CD14-positive monocyte (primary cell): ENCODE measurements at regions not wholly inside any gene's neighbourhood (a gene's known extent, or its start where the extent isn't known, plus 50 kb on each side); places are given as distances from the start of the nearest gene placed in this dataset.

Experiments used
- DNase-seq, 3 donors: peaks; one replicate each; pipeline ENCODE4 v3.0.0-alpha.2; 2011 to 2022
- H2AFZ ChIP-seq: 2 replicates; pipeline ENCODE4 v1.6.0; 2012; ENCODE audit warnings: mild to moderate bottlenecking, low read depth, low read length, inconsistent platforms; ENCODE audit not compliant: insufficient read depth, poor library complexity, severe bottlenecking
- H3K27ac ChIP-seq, 2 donors: 1 replicate in 1 of 2; 2 replicates in 1 of 2; pipeline ENCODE4 v1.5.1; 2012 to 2013; ENCODE audit warnings: low read length in 2 of 2, control low read depth in 1 of 2, inconsistent platforms in 1 of 2, low read depth in 1 of 2, mild to moderate bottlenecking in 1 of 2
- H3K27me3 ChIP-seq, 2 donors: one replicate each; pipeline versions ENCODE4 v1.6.0 to v1.6.1; 2011 to 2013; ENCODE audit warnings: low read length in 2 of 2; ENCODE audit not compliant: control insufficient read depth in 2 of 2, insufficient read depth in 2 of 2
- H3K36me3 ChIP-seq, 2 donors: replicated peaks in 1 of 2; 1 replicate in 1 of 2; 2 replicates in 1 of 2; pipeline versions ENCODE4 v1.5.1 to v1.6.1; 2012 to 2013; ENCODE audit warnings: low read length in 2 of 2, control low read depth in 1 of 2, inconsistent platforms in 1 of 2, mild to moderate bottlenecking in 1 of 2; ENCODE audit not compliant: insufficient read depth in 2 of 2, control insufficient read depth in 1 of 2
- H3K4me1 ChIP-seq, 2 donors: 1 replicate in 1 of 2; 2 replicates in 1 of 2; pipeline versions ENCODE4 v1.5.1 to v1.6.1; 2012 to 2013; ENCODE audit warnings: low read length in 2 of 2, control low read depth in 1 of 2, inconsistent platforms in 1 of 2, mild to moderate bottlenecking in 1 of 2, moderate library complexity in 1 of 2; ENCODE audit not compliant: insufficient read depth in 2 of 2, control insufficient read depth in 1 of 2
- H3K4me2 ChIP-seq: replicated peaks from 2 replicates; pipeline ENCODE3; 2012; ENCODE audit warnings: low read length, moderate library complexity, mild to moderate bottlenecking; ENCODE audit not compliant: poor library complexity, severe bottlenecking; ENCODE audit errors: extremely low read depth
- H3K4me3 ChIP-seq, 3 experiments: fragments of 200-600 bp in 1 of 3; sonication (generic) in 1 of 3; replicated peaks in 1 of 3; 1 replicate in 2 of 3; 2 replicates in 1 of 3; pipeline ENCODE4 v1.5.1; 2011 to 2013; ENCODE audit warnings: low read length in 3 of 3, mild to moderate bottlenecking in 3 of 3, control low read depth in 2 of 3, low read depth in 2 of 3, inconsistent platforms in 1 of 3, moderate library complexity in 1 of 3
- H3K79me2 ChIP-seq: 2 replicates; pipeline ENCODE4 v1.6.0; 2012; ENCODE audit warnings: mild to moderate bottlenecking, control low read depth, inconsistent platforms, low read length, moderate library complexity; ENCODE audit not compliant: insufficient read depth
- H3K9ac ChIP-seq: 2 replicates; pipeline ENCODE4 v1.6.0; 2017; ENCODE audit warnings: low read length, mild to moderate bottlenecking; ENCODE audit not compliant: insufficient read depth, poor library complexity, severe bottlenecking
- H3K9me3 ChIP-seq, 2 donors: replicated peaks in 1 of 2; 1 replicate in 1 of 2; 2 replicates in 1 of 2; pipeline versions ENCODE4 v1.5.1 to v1.6.1; 2012 to 2013; ENCODE audit warnings: low read length in 2 of 2, control low read depth in 1 of 2; ENCODE audit not compliant: control insufficient read depth in 1 of 2, insufficient read depth in 1 of 2
- H4K20me1 ChIP-seq: 2 replicates; pipeline ENCODE4 v1.6.0; 2012; ENCODE audit warnings: mild to moderate bottlenecking, low read length, control low read depth, moderate library complexity; ENCODE audit not compliant: insufficient read depth
- H3K27ac Mint-ChIP-seq, 7 donors: one replicate each; pipeline ENCODE4 v1.8.0; 2020; ENCODE audit warnings: mild to moderate bottlenecking in 7 of 7, mixed read lengths in 7 of 7, moderate library complexity in 6 of 7, inconsistent platforms in 2 of 7
- H3K27me3 Mint-ChIP-seq, 3 donors: one replicate each; pipeline ENCODE4 v1.8.0; 2021 to 2022; ENCODE audit warnings: low read depth in 3 of 3, mild to moderate bottlenecking in 3 of 3, mixed read lengths in 3 of 3, moderate library complexity in 3 of 3, inconsistent platforms in 1 of 3
- H3K36me3 Mint-ChIP-seq, 2 donors: one replicate each; pipeline ENCODE4 v1.8.0; 2020; ENCODE audit warnings: mixed read lengths in 2 of 2, inconsistent platforms in 1 of 2, mild to moderate bottlenecking in 1 of 2
- H3K4me1 Mint-ChIP-seq: one replicate; pipeline ENCODE4 v1.8.0; 2020; ENCODE audit warnings: mild to moderate bottlenecking, mixed read lengths
- H3K4me3 Mint-ChIP-seq, 2 donors: one replicate each; pipeline ENCODE4 v1.8.0; 2020; ENCODE audit warnings: mild to moderate bottlenecking in 2 of 2, mixed read lengths in 2 of 2, moderate library complexity in 1 of 2
- H3K9me3 Mint-ChIP-seq, 7 donors: one replicate each; pipeline ENCODE4 v1.8.0; 2020 to 2022; ENCODE audit warnings: mixed read lengths in 7 of 7, mild to moderate bottlenecking in 6 of 7, moderate library complexity in 6 of 7, inconsistent platforms in 2 of 7
- WGBS: methylation state at CpG from one replicate; pipeline ENCODE4 v1.1.5; 2013; ENCODE audit warnings: missing lambda C conversion rate; ENCODE audit not compliant: insufficient coverage; 5-methylcytosine and 5-hydroxymethylcytosine counted together
- intact Hi-C, 2 donors: fragments of 100-400 bp; cut with micrococcal nuclease; formaldehyde crosslinking; loops; one replicate each; pipeline versions ENCODE4 v1.15.0 to v1.15.1; 2023
- TF ChIP-seq, protein P1 (sequence below): fragments of 200-600 bp; IDR thresholded peaks from one replicate; pipeline ENCODE4 v1.8.0; 2022; ENCODE audit warnings: antibody characterized with exemption, mild to moderate bottlenecking

DNA sequence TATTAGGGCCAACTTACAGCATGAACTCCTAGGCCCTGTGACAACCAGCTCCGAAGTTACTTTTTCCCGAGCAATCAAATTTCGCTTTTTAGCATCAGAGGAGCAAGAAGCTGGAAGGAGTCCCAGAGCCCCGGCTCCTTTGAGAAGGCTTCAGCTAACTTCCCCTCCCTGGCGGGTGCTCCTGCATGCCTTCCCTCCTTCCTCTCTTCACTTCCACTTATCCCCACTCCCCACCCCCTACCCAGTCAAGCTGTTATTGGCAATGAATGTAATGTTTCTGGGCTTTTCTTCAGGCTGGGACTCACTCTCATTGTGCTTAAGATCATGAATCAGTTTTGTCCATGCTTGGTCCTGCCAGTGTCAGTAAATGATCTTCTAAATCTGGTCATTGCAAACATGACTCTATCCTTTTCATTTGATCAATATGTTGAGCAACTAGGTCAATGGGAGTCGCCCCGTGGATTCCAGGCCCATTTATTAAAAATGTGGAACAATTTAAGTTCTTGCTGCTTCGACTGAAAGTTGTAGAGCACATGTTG, 94.5 kb upstream of the TSPAN2 start:
- no peaks in the 10 kb centered on the region for H3K79me2 ChIP-seq
- Mint-ChIP-seq H3K4me1 (peaks cover 3% of the 10 kb centered on the region), H3K9me3 (peaks cover 0 to 2% (median 0%) of the 10 kb centered on the region in 7 donors), H3K36me3 (no peaks in the 10 kb centered on the region), H3K27me3 (peaks cover 1 to 9% (median 3%) of the 10 kb centered on the region in 3 donors), H3K27ac (no peak overlapping the region), H3K4me3 (no peak overlapping the region)
- no peak overlapping the region for H3K4me2 ChIP-seq
- no peak for DNase-seq
- no peak overlapping the region for H3K4me3 ChIP-seq
- H3K4me1 ChIP-seq: no peaks in the 10 kb centered on the region
- H3K36me3 ChIP-seq: no peaks in the 10 kb centered on the region
- WGBS: 82% methylated on average over 7 of the region's 8 CpGs
- no peaks in the 10 kb centered on the region for H3K27me3 ChIP-seq
- H2AFZ ChIP-seq: no peak overlapping the region
- no peaks in the 10 kb centered on the region for H3K9me3 ChIP-seq
- no peak overlapping the region for H3K27ac ChIP-seq
- no peak overlapping the region for H3K9ac ChIP-seq
- intact Hi-C loops: no loop called here
- no peaks in the 10 kb centered on the region for H4K20me1 ChIP-seq
- TF ChIP-seq, protein P1, sequence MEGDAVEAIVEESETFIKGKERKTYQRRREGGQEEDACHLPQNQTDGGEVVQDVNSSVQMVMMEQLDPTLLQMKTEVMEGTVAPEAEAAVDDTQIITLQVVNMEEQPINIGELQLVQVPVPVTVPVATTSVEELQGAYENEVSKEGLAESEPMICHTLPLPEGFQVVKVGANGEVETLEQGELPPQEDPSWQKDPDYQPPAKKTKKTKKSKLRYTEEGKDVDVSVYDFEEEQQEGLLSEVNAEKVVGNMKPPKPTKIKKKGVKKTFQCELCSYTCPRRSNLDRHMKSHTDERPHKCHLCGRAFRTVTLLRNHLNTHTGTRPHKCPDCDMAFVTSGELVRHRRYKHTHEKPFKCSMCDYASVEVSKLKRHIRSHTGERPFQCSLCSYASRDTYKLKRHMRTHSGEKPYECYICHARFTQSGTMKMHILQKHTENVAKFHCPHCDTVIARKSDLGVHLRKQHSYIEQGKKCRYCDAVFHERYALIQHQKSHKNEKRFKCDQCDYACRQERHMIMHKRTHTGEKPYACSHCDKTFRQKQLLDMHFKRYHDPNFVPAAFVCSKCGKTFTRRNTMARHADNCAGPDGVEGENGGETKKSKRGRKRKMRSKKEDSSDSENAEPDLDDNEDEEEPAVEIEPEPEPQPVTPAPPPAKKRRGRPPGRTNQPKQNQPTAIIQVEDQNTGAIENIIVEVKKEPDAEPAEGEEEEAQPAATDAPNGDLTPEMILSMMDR: no peak

DNA sequence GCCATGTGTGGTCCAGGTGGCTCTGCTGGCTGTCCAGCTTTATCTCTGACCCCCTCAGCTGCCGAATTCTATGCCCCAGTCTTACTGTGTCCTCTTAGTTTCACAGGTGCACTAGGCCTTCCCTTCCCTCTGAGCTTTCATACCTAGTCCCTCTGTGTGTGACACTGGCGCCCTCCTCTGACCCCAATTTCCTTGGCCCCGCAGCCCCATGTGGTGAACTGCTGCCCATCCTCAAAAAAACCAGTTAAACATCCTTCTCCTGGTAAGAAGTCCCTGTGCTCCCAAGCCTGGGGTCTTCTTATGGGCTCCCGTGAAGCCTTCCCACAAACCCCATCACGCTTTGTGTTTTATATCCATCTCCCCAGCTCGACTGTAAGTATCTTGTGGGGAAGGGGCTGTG, 93.9 kb upstream of the TSPAN2 start:
- Histone ChIP-seq H3K9me3 (no peaks in the 10 kb centered on the region), H3K9ac (no peak overlapping the region), H3K36me3 (no peaks in the 10 kb centered on the region), H3K79me2 (no peaks in the 10 kb centered on the region), H3K4me1 (no peaks in the 10 kb centered on the region), H2AFZ (no peak overlapping the region), H3K27me3 (no peaks in the 10 kb centered on the region), H3K27ac (no peak overlapping the region), H3K4me3 (no peak overlapping the region), H4K20me1 (no peaks in the 10 kb centered on the region), H3K4me2 (no peak overlapping the region)
- Mint-ChIP-seq H3K9me3 (peaks cover 0 to 2% (median 0%) of the 10 kb centered on the region in 7 donors), H3K27ac (no peak overlapping the region), H3K4me1 (peaks cover 3% of the 10 kb centered on the region), H3K27me3 (peaks cover 3 to 9% (median 4%) of the 10 kb centered on the region in 3 donors), H3K4me3 (no peak overlapping the region), H3K36me3 (no peaks in the 10 kb centered on the region)
- intact Hi-C loops: no loop called here
- TF ChIP-seq, protein P1: no peak
- DNase-seq: no peak
- WGBS: 93% methylated on average over 3 of the region's 6 CpGs
